Hepatic stellate cell (primary cell): ENCODE measurements at regions not wholly inside any gene's neighbourhood (a gene's known extent, or its start where the extent isn't known, plus 50 kb on each side); places are given as distances from the start of the nearest gene placed in this dataset.

ENCODE experiments used
- DNase-seq: peaks from one replicate; pipeline ENCODE4 v3.0.0; 2011; ENCODE audit warnings: low spot score

DNA sequence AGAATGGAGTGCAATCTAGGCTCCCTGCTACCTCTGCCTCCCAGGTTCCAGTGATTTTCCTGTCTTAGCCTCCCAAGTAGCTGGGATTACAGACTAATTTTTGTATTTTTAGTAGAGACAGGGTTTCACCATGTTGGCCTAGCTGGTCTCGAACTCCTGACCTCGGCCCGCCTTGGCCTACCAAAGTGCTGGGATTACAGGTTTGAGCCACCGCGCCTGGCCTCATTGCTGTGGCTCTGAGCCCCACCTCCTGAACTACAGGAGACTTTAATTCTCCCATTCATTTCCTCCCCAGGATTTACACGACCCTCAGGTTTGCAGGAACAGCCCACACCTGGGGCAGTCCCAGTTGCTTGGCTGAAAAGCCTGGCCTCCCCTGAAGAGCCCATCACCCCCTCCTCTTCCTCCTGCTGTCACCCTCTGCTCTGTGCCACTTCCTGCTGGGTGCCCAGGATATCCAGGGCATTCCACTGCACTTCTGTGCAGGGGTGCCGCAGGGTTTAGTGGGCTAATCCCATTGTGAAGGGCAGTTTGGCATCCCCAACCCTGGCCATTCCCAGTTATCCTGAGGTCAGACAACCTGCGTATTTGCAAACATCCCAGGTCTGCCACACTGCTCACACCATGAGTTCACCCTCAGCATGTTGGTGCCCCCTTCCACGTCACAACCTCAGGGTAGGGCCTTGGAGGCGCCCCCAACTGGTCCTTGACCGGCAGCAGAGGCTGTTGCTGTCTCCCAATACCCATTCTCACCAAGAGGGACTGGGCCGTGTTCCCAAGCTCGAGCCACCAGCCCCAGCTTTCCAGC is 265.0 kb upstream of the IRX4 start:
- DNase-seq = no peak

DNA sequence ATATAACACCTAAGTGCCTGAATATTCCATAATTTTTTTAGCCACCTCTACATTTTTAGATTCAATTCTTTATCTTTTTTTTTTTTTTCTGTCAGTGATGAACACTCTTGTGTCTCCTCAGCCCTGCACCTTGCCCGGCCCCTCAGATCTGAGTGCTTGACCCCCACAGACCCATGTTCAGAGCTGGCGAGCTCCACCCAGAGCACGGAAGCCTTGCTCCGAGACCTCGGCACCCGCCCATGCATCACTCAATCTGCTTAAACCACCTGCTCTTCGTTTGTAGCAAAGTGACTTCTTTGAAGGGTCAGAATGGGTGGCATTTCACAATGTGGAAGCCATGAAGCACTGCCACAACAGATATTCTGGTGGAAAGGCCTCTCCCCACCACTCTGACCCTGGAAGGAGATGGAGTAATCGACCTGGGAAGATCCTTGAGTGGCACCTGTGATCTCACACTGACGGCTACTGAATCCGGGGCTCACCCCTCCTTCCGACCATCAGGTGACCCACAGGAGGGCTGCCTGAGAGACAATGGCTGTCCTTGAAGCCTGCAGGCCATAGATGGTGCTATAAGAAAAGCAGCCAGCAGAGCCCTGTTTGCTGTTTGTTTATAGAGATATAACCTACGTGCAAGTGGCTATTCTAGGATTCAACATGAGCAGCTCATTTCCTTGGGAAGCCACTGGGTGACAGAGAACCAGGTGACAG is 261.1 kb upstream of the IRX4 start:
- no peak for DNase-seq

GRCh38 chr5:2143088-2143487 is 260.4 kb upstream of the IRX4 start:
- no peak for DNase-seq

DNA sequence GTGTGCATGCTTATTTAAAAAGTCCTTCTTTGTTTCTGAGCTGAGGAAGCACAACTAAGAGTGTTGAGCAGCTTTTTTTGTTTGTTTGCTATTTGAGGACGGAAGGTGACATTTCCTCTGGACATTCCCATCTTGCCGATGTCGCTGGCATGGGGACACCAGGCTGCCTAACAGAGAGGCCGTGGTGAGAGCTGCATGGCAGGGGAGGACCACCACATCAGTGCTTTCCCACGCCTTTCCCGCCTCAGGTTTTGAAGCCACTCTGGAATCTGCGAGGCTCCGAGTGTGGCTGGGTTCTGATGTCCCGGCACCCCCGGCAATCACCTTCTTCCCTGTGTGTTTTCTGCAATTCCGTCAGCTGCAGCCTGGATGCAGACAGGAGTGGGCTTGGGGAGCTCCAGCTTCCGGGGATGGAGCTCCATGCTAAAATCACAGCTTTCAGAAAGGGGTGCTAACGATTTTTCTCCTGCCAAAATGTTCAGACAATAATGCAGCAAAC is 259.8 kb upstream of the IRX4 start:
- DNase-seq = no peak

DNA sequence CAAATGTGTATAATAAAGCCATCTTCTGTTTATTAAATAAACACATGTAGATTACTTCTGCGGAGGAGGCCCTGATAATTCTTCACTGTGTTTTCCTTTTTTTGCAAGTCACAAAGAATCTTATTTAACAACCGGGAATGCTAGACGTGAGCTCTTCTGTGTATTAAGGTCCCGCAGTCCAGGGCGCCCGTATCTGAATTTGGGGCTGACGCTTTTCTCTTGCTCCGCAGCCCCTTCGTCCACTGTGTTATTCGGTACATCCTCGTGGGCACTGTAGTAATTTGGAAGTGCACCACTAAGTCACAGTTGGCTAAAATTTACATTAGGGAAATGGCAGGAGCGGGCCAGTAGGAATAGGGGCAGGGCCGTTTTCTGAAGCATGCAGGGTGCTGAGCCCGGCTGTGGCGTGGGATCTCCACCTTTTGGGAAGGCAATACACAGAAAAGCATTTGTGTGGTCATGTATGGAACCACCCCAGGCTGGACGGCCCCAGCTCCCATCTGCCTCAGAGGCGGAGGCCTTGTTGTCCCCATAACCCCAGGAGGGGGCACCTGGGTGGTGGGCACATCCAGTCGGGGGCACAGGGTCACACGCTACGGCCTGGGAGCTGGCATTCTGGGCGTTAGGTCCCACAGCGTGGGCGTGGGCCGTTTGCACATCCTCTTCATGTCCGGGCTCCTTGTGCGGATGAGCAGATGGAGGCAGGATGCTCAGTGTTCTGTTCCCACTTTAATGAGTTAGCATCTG is 258.7 kb upstream of the IRX4 start:
- no peak for DNase-seq

- no peak for DNase-seq
These were observed 257.9 kb upstream of the IRX4 start for GRCh38 chr5:2140501-2141175.

- no peak for DNase-seq
These were observed 256.8 kb upstream of the IRX4 start for GRCh38 chr5:2139478-2139877.

DNA sequence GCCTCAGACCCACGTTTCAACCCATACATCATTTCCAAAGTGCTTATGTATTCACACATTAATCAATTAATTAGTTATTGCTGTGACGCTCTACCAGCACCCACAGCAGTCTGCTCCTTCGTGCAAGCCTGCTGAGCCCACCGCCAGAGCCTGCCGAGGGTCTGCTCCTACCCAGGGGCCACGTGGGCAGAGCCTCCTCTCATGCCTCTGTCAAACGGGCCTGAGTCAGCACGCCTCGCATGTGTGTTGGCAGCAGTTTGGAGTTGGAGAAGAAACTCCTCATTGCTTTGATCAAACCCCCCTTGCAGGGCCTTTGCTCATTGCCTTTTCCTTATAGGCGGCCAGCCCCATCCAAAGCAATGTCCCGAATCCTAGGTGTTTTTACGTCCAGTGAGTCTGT is 256.2 kb upstream of the IRX4 start:
- no peak for DNase-seq

DNA sequence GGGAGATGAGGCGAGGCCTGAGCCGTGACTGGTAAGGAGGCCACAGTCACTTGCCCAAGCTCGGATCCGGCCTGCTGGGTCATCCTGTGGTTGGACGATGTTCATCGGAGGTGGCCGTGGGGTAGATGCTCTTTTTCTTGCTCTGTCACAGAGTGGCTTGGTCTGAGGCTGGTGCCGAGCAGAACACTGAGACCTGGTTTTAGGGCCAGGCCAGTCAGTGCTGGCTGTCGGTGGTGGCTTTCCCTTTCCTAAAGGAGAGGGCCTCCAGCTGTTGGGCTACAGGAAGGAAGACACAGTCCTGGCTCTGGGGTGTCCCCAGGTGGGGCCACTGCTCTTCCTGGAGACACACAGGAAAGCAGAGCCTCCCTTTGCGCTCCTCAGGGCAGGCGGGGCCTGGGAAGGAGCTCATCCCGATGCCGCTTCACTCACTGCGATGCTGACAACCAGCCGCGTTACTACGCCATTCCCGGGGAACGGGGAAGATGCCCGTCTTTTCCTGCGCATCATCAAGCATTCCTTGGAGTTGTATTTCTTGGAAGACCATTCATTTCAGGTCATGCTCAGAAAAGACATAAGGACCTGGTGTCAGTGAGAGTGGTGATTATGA is 254.8 kb upstream of the IRX4 start:
- DNase-seq = no peak

- no peak for DNase-seq
These were observed 254.1 kb upstream of the IRX4 start for GRCh38 chr5:2136728-2137333.

DNA sequence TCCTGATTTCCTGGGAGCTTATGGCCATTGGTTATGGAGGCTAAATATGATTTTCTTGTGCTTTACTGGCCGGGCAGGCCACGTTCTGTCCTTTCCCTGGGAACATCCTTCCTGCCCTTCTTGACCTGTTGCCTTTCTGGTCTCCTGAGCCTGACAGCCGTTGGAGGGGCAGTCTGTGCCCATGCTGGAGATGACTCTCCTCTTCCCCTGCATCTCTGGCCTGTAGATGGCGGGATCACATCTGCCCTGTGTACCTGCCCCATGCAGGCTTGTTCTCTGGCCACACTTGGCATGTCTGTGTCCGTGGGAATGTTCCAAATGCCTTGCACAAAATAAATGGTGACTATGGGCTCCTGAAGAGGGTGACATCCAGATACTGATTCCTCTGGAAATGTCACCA is 253.1 kb upstream of the IRX4 start:
- DNase-seq = no peak

DNA sequence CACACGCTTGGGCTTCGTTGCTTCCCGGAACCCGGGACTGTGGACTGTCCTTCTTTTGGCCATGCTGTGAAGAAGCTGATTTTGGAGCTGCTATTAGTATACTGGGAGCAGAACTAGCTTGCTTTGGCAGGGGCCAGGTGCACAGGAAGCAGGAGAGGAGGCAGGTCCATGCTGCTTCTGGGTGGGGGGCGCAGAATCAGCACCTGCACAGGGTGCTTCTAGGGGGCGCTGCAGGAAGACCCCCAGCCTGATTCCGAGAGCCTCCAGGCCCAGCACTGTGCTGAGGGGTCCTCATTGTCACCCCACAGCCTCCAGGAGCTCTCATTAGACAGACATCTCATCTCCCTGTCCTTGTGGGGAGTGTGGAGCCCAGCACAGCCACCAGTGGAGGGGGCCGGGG is 252.6 kb upstream of the IRX4 start:
- DNase-seq = no peak

- DNase-seq = no peak
These were observed 252.0 kb upstream of the IRX4 start for GRCh38 chr5:2134543-2135292.

- no peak for DNase-seq
These were observed 251.2 kb upstream of the IRX4 start for GRCh38 chr5:2133936-2134335.

GRCh38 chr5:2133080-2133479 is 250.4 kb upstream of the IRX4 start:
- no peak for DNase-seq

- DNase-seq = no peak
These were observed 249.7 kb upstream of the IRX4 start for GRCh38 chr5:2132497-2132847.

DNA sequence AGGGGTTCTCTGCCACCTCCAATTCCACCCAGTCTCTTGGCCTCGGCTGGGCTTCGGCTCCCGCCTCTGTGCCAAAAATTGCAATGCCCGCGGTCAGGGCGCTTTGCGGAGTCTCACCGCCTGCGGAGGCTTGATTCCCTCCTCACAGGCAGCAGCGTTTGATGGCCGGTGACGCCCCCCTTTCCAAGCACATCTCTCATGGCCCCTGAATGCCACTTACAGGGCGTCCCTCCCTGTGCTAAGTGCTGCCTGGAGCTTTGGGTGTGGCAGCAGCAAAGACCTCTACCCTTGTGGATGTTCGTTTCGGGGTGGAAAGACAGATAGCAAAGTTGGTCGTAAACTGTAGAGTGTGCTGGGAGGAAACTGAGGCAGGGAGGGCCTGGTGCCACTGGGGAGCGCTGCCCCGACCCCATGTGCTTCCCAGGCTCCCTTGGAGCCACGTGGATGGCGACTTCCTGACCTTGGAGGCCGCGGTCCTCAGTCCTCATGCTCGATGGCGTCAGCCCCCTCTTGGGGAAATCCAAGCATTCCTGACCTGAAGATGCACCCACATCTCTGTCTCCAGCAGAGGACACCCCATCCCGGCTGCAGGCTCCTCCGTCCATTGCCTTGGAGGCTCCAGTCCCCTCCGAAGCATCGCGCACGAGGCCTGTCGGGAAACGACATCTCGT is 249.2 kb upstream of the IRX4 start:
- DNase-seq = no peak

- no peak for DNase-seq
These were observed 248.5 kb upstream of the IRX4 start for GRCh38 chr5:2131196-2131595.

DNA sequence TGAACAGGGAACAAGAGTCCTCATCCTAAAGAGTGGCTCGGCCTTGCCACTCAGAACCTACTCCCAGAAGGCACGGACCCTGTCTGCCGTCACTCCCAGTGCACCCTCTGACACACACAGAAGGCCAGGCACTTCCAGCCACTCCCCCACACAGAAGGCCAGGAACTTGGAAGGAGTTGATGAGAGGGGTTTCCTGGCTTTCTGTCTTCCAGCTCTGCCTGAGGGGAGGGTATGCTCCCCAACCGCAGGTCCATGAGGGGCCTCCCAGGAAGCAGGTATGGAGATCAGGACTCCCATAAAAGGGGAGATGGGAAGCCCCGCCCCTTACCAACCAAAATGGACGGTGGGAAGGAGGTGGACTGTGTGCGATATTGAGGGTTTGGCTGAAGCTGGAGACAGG is 247.6 kb upstream of the IRX4 start:
- no peak for DNase-seq

DNA sequence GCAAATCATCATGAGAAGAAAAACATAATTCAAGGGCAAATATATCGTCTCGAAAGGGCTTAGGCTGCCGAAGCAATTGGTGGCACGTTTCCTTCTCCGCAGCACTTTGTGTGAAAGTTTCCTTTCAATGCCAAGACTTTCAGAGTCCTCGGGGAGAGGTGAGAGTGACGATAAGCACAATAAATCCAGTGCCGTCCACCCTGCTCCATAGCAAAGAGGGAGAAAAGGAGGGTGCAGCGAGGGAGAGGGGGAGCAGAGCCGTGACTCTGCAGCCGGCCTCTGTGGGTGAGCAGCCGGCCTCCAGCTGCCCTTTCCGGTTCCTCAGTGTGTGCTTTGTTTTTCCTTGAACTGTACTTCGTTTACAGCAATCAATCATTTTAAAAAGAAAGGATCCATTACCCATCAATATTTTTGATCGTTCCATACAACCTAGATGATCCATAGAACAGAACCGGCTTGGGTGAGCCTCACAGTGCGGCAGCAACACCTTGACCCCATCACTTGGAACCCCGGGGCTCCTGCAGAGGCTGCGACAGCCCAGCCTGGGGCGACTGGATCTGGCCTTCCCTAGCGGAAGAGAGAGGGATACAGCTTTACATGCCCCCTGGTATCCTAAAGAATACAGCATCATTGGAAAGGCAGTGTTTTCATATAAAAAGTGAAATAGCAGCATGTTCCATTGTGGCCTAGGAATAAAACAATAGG is 247.0 kb upstream of the IRX4 start:
- DNase-seq = no peak
